ENCODE measurements at regions not wholly inside any gene's neighbourhood (a gene's known extent, or its start where the extent isn't known, plus 50 kb on each side); places are given as distances from the start of the nearest gene placed in this dataset.
"Not testable (repeated sequence)": the region's sequence is repeated elsewhere in the genome, so short reads cannot be mapped to it uniquely, and the experiment has no call there.

- no peak for DNase-seq
- no peak for ATAC-seq
Observed at GRCh38 chr20:40856653-40857052, 167.6 kb upstream of the MAFB start.

DNA sequence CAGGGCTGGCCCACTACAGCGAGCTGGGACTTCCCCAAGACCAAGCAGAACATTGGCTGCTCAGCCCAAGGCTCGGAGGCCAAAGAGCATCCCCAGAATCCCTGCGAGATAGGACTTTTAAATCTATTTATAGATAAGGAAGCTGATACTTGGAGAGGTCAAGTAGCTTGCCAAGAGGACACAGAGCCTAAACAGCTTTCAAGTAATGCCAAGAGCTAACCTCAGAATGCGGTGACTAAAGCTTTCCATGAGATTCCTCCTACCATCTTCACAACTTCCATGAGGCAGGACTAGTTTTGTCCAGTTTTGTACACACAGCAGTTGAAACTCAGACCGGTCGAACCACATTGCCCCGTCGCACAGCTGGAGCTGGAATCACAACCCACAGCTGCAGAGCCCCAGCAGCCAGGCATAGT, 168.1 kb upstream of the TOP1 start:
- DNase-seq (no peak), ATAC-seq (no peak)

DNA sequence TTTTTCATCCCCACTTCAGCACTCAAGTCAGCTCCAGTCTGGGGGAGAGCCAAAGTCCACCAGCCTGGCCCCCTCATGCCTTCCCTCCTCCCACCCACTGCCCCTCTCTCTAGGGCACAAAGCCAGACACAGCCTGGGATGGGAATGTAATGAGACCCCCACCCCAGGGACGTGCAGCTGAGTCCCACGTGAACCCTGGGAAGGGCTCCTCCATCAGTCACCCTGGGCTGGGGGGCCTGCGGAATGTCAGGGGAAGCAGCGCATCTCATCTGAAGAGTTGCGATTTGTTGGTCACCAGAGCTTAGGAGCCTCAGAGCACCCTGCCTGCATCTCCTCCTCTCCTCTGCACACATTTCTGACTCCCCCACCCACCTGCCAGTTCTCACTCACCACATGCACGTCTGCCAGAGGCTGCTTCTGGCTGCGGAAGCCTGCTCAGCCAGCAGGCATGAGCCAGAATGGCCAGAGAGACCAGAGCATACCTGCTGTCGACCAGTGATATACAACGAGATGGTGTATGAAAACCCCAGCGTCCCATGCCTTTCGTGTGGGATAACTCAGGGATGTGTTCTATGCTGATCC, 167.1 kb upstream of the TOP1 start:
- DNase-seq (no peak), ATAC-seq (no peak)

GRCh38 chr20:40863355-40863919, 165.2 kb upstream of the TOP1 start:
- ATAC-seq: no peak

DNA sequence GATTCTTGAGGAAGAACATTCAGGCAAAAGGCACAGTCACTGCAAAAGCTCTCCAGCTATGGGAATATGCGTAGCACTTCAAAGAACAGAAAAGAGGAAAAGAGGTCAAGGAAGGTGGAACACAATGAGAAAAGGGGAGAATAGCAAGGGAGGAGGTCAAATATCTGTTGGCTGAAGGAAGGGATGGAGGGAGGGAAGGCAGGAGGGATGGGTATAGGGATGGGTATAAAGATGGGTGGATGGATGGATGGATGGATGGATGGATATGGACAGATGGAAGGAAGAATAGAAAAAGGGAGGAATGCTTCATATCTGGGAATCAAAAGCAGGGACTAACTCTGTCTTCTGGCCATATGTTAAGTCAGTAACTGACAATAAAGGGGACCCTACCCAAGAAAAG, 164.2 kb upstream of the TOP1 start:
- no peak for ATAC-seq
- DNase-seq: no peak

More at GRCh38 chr20:40863355-40863919, 165.2 kb upstream of the TOP1 start:
- no peak for DNase-seq

GRCh38 chr20:40865095-40865494, 163.5 kb upstream of the TOP1 start:
- DNase-seq (no peak), ATAC-seq (no peak)

DNA sequence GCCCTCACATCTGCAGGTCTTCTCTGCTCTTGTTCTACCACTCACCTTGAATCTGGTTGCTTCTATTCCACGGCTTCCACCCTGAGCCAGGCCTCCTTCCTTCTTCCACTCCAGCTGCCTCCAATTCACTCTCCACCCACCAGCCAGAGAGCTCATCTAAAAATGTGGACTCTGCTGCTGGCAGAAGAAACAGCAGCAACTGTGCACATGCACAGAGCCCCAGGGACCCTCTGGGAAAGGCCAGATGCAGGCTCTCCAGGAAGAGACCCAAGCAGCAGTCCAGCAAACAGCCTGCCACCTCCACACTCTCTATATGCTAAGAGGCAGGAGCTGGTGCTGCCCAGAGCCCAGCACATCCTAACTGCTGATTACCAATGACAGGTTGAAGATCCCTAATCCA, 162.6 kb upstream of the TOP1 start:
- no peak for ATAC-seq
- DNase-seq: no peak

GRCh38 chr20:40868551-40869217, 159.9 kb upstream of the TOP1 start:
- DNase-seq (no peak), ATAC-seq (no peak)

DNA sequence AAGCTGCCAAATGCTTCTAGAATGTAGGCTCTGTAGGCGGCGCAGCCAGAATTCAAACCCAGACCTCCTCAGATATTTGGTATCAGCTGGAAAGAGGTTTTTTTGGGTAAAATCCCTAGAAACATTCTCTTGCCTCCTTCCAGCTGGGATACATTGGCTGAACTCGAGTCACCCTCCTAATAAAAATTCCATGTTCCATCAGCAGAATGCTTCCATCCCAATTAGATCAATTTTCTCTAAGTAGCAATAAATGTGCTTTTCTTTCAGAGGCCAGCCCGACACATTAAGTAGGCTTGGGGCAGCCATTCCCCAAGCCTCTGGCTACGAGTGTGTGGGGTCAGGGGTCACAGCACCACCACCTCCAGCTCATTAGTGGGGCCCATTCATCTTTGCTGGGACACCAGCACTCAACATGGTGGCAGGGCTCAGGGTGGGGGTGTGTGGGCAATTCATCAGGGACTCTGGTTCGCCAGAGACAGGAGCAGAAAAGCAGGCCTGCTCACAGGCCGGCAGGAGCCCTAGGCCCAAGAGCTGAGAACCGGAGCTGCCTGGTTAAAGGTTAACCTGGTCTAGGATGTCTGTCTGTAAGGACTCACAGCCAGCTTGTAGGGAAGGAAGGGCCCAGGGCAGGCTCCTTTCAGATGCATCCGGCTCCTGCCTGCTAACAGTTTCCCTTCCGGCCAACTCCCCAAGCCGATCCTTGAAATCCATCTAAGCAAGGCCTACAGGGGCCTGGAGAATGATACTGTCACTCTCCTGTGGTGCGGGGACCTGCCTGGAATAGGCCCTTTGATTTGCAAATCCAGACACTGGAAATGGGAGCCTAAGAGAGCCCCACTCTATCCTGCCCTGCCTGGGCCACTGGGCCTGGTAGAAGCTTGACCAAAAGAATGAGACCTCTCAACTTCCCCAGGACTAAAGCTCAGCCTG, 159.1 kb upstream of the TOP1 start:
- DNase-seq: no peak
- ATAC-seq: no peak

DNA sequence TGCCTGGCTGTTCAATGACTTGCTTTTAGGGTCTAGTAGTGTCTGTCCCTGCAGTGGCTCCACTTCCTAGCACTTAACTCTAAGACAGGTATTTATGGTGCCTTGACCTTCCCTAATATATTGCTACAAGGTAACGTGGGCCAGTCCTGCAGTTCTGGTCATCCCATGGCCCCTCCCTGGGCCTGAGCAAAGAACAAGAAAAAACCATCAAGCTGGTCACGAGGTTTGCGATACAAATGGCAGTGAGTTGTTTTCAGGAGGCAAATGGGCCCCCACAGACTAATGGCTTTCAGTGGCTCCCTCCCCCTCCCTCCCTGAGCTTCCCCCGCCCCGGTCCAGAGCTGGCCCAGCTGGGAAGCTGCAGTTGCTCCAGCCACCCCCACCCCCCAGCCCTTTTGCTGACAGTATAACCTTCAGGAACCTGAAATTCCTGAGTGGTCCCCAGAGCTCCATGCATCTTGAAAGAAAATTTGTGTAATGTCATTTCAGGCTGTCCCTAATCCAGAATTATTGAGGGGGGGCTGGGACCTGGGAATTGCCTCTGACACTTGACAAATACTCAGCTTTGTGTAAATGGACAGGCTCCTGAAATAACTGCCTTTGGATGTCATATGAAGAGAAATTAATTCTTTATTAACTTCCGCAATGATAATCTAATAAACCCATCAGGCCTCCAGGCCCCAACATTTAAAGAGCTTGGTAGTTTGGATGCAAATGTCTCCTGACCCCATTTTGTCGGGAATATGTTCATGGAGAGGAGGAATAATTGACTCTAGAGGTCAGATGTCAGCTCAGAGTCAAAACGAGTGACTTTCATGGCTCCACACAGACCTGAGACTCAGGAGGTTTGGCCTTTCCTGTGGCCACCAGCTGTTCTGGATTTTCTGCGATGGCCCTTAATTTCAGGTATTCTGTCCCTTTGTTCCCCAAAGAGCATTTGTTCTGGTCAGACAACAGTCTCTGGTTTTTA, 153.2 kb upstream of the TOP1 start:
- no peak for DNase-seq
- no peak for ATAC-seq

DNA sequence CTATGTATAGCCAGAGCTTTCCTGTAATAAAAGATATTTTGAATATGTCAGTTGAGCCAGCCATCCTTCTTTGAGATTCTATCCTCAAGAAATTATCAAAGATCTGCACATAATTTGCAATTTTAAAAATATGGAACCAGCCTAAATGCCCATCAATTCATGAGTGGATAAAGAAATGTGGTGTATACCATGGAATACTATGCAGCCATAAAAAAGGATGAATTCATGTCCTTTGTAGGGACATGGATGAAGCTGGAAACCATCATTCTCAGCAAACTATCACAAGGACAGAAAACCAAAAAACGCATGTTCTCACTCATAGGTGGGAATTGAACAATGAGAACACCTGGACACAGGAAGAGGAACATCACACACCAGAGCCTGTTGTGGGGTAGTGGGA, 150.5 kb upstream of the TOP1 start:
- not testable (repeated sequence) for DNase-seq, ATAC-seq

DNA sequence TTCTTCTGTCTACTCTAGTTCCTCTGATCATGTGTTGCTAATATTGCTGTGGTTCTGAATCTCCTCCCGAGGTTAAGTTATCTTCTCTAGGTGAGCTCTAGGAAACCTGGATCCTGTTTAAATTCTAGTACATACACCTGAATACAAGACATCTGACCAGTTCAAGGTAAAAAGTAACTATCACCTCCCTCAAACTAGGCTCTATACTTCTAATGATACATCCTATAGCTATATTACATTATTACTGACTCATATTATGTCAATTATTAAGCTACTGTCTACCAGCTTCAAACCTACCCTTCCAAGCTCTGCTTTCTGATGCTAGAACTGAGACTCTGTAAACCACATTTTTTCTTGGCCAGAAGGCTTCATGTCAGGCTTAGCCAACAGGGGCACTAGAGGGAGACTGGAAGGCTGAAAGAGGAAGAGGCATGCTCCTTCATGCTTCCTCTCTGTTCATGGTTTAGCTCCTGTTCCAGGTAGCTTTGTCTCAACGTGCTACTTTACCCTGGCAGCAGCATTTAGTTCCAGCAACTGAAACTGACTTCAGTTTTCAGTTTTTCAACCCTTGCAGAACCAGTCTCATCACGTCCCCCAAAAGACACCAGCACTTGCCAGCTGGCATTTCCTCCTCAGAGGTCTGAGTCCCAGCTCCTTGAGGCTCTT, 148.4 kb upstream of the TOP1 start:
- no peak for ATAC-seq
- no peak for DNase-seq

GRCh38 chr20:40880729-40881109, 147.9 kb upstream of the TOP1 start:
- DNase-seq (no peak), ATAC-seq (no peak)

GRCh38 chr20:40882152-40882551, 146.5 kb upstream of the TOP1 start:
- no peak for DNase-seq
- ATAC-seq: no peak

GRCh38 chr20:40883097-40883496, 145.5 kb upstream of the TOP1 start:
- DNase-seq (no peak), ATAC-seq (no peak)

- no peak for ATAC-seq
- DNase-seq: no peak
Observed at GRCh38 chr20:40887105-40887504, 141.5 kb upstream of the TOP1 start.

DNA sequence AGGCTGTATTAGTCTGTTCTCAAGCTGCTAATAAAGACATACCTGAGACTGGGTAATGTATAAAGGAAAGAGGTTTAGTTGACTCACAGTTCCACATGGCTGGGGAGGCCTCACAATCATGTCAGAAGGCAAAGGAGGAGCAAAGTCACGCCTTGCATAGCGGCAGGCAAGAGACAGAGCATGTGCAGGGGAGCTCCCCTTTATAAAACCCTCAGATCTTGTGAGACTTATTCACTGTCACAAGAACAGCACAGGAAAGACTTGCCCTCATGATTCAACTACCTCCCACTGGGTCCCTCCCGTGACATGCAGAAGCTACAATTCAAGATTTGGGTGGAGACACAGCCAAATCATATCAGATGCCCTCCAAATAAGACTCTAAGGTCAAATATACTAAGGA, 139.4 kb upstream of the TOP1 start:
- not testable (repeated sequence) for ATAC-seq

GRCh38 chr20:40890181-40890580, 138.4 kb upstream of the TOP1 start:
- no peak for DNase-seq
- ATAC-seq: no peak

More for the DNA sequence above, 139.4 kb upstream of the TOP1 start:
- not testable (repeated sequence) for DNase-seq

DNA sequence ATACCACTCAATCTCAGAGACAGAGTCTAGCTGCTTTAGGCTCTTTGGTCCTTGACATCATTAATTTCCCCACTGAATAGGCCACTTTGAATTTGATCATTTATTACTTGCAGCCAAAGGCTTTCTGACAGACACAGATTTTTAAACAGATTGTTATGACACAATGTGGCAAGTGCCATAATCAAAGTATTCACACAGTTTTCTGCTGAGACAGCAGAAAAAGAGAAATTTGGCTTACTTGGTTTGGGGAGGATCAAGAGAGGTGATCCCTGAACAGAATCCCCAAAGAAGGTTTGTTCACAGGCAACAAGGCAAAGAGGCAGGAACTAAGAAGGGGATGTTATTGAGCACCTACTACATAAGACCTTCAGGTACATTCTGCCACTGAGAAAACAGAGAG, 138.0 kb upstream of the TOP1 start:
- ATAC-seq (no peak), DNase-seq (no peak)

- no peak for ATAC-seq
Observed at GRCh38 chr20:40891351-40891750, 137.3 kb upstream of the TOP1 start.

DNA sequence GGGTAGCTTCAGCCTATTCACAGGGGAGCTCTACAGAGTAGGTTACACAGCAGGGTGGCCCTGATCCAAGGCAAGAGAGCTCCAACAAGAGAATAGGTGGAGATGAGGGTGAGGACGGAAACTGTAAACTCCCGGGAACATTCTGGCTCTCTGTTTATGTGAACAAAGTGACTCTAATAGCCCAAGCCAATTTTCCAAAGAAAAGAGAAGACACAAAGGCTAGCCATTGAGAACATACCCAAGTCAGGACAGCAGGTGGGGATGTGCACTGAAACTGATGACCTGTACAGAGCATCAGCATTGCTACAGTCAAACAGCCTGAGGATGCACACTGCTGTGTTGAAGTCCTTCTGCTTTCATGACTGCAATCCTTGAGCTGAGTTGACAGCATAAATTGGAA, 136.0 kb upstream of the TOP1 start:
- ATAC-seq (no peak), DNase-seq (no peak)

More at GRCh38 chr20:40891351-40891750, 137.3 kb upstream of the TOP1 start:
- DNase-seq: no peak
